Activated naive CD8-positive, alpha-beta T cell treated with anti-CD3 and anti-CD28 coated beads for 36 hours (primary cell): ENCODE measurements at regions not wholly inside any gene's neighbourhood (a gene's known extent, or its start where the extent isn't known, plus 50 kb on each side); places are given as distances from the start of the nearest gene placed in this dataset.
"Not testable (repeated sequence)": the region's sequence is repeated elsewhere in the genome, so short reads cannot be mapped to it uniquely, and the experiment has no call there.

Experiments
- DNase-seq: peaks from one replicate; pipeline ENCODE4 v3.0.0; 2021
- H3K27ac Mint-ChIP-seq: one replicate; pipeline ENCODE4 v1.8.0; 2022; ENCODE audit warnings: mild to moderate bottlenecking, moderate library complexity, mixed read lengths
- H3K27me3 Mint-ChIP-seq: one replicate; pipeline ENCODE4 v1.8.0; 2022; ENCODE audit warnings: mild to moderate bottlenecking, mixed read lengths
- H3K36me3 Mint-ChIP-seq: one replicate; pipeline ENCODE4 v1.8.0; 2021; ENCODE audit warnings: mild to moderate bottlenecking, mixed read lengths
- H3K4me1 Mint-ChIP-seq: one replicate; pipeline ENCODE4 v1.8.0; 2021; ENCODE audit warnings: mixed read lengths
- H3K4me3 Mint-ChIP-seq: one replicate; pipeline ENCODE4 v1.8.0; 2022; ENCODE audit warnings: mild to moderate bottlenecking, moderate library complexity, mixed read lengths
- H3K9me3 Mint-ChIP-seq: one replicate; pipeline ENCODE4 v1.8.0; 2022; ENCODE audit warnings: mixed read lengths

DNA sequence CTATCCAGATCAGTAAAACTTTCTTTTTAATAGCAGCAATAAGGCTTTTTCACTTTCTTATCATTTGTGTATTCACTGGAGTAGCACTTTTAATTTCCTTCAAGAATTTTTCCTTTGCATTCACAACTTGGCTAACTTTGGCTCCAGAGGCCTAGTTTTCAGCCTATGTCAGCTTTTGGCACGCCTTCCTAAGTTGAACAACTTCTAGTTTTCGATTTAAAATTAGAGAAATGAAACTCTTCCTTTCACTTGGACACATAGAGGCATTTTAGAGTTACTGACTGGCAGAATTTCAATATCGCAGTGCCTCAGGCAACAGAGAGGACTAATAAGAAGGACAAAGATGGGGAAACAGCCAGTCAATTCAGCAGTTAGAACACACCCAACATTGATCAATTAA is 577.4 kb downstream of the DSC3 start:
- Mint-ChIP-seq H3K9me3 (peaks cover 7% of the 10 kb centered on the region), H3K27me3 (no peaks in the 10 kb centered on the region), H3K27ac (no peak overlapping the region), H3K4me3 (no peak overlapping the region), H3K4me1 (no peaks in the 10 kb centered on the region), H3K36me3 (no peaks in the 10 kb centered on the region)
- DNase-seq: no peak

GRCh38 chr18:30457156-30457555 is 585.4 kb downstream of the DSC3 start:
- Mint-ChIP-seq H3K4me3 (no peak overlapping the region), H3K27me3 (no peaks in the 10 kb centered on the region), H3K36me3 (peaks cover 1% of the 10 kb centered on the region), H3K4me1 (no peaks in the 10 kb centered on the region), H3K9me3 (peaks cover 1% of the 10 kb centered on the region), H3K27ac (no peak overlapping the region)
- DNase-seq: no peak

DNA sequence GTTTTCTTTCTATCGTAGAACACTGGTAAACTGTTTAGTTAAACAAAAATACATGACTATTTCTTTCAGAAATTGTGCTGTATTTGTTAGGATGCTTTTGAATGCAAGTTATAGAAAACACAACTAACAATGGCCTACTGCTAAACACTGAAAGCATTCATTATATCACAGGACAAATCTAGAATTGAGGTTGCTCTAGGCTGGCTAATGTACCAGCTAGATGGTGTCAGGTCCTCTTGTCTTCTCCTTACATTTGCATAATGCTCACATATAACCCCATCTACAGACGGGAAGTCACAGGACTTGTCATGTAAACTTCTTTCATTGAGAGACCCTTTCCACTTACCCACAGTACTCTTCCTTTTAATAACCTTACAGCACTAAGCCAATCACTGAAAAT is 586.8 kb downstream of the DSC3 start:
- no peak for DNase-seq
- no peak overlapping the region for H3K4me3 Mint-ChIP-seq
- peaks cover 1% of the 10 kb centered on the region for H3K9me3 Mint-ChIP-seq
- H3K36me3 Mint-ChIP-seq: peaks cover 1% of the 10 kb centered on the region
- no peaks in the 10 kb centered on the region for H3K4me1 Mint-ChIP-seq
- no peak overlapping the region for H3K27ac Mint-ChIP-seq
- H3K27me3 Mint-ChIP-seq: no peaks in the 10 kb centered on the region

DNA sequence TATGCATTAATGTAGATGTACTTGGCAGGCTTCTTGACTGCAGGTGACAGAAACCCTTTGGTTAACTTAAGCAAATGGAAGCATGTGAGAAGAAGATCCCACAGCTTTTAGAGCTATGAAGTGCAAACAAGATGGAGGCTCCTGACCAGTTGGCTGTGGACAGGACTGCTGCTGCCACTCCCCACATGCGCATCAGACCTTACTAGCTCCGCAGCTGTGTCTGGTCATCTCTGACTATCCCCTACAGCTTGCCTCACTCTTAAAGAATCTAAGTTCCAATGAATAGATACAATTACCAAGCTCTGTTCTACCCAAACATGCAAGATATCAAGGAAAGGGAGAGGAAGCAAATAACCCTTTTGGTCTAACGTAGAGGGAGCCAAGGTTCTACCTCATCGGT is 587.6 kb downstream of the DSC3 start:
- Mint-ChIP-seq H3K36me3 (peaks cover under 1% of the 10 kb centered on the region), H3K4me1 (no peaks in the 10 kb centered on the region), H3K9me3 (peaks cover 1% of the 10 kb centered on the region), H3K27ac (no peak overlapping the region), H3K4me3 (no peak overlapping the region), H3K27me3 (no peaks in the 10 kb centered on the region)
- DNase-seq: no peak

DNA sequence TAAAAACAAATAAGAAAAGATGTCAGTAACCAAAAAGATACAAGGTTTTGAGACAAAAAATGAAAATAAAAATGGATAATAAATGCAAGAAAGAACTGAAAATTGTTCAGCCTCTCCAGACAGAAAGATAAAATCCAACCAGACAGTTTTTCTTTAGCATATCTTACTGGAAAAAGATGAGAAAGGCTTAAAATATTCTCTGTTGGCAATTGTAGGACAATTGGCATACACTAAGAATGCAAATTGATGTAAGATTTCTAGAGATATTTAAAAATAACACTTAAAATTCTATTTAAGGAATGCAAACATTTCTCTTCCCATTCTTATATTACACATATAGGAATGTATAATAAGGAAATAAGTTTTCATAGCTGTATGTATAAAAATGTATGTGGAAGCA is 590.6 kb downstream of the DSC3 start:
- Mint-ChIP-seq H3K27me3 (no peaks in the 10 kb centered on the region), H3K4me3 (no peak overlapping the region), H3K4me1 (no peaks in the 10 kb centered on the region), H3K36me3 (no peaks in the 10 kb centered on the region), H3K27ac (no peak overlapping the region), H3K9me3 (peaks cover 1% of the 10 kb centered on the region)
- DNase-seq: no peak

DNA sequence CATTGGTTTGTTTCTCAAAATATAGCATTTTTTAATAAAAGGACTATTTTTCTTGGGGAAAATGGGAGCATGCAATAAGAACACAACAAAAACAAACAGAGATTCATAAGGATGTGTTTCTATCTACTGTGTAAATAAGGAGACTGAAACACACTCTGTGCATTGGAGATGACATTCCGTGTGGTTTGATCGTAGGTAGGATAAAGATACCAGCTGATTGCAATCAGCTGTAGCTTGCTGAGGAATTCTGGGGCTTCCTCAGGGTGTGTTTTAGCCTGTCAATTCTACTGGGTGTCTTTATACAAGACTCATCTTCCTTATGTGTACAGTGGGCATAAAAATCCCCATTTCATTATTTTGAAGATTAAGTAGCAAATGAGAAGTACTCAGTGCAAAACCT is 591.6 kb downstream of the DSC3 start:
- H3K36me3 Mint-ChIP-seq: no peaks in the 10 kb centered on the region
- H3K4me3 Mint-ChIP-seq: no peak overlapping the region
- no peak for DNase-seq
- H3K4me1 Mint-ChIP-seq: no peaks in the 10 kb centered on the region
- H3K9me3 Mint-ChIP-seq: peaks cover 1% of the 10 kb centered on the region
- H3K27ac Mint-ChIP-seq: no peak overlapping the region
- H3K27me3 Mint-ChIP-seq: no peaks in the 10 kb centered on the region

- H3K27ac Mint-ChIP-seq: no peak overlapping the region
- no peak for DNase-seq
- no peak overlapping the region for H3K4me3 Mint-ChIP-seq
- H3K9me3 Mint-ChIP-seq: peaks cover 1% of the 10 kb centered on the region
- no peaks in the 10 kb centered on the region for H3K4me1 Mint-ChIP-seq
- no peaks in the 10 kb centered on the region for H3K27me3 Mint-ChIP-seq
- no peaks in the 10 kb centered on the region for H3K36me3 Mint-ChIP-seq
These were observed 595.9 kb downstream of the DSC3 start for GRCh38 chr18:30446605-30447004.

DNA sequence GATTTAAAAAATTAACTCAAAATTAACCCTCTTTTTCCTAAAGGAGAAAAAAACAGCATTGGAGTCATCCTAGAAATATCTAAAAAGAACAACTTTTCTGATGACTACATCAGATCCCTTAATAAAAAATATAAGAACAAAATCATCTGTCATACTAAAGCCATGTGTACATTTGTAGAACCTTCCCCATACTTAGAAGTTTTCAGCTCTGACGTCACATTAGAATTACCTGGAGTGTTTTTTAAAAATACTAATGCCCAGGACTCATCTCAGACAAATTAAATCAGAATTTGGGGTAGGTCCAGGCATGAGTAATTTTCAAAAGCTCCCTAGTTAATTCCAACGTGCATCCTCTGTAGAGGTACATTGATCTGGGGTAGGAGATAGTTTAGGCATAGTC is 598.0 kb downstream of the DSC3 start:
- Mint-ChIP-seq H3K4me3 (no peak overlapping the region), H3K27ac (no peak overlapping the region), H3K4me1 (no peaks in the 10 kb centered on the region), H3K36me3 (no peaks in the 10 kb centered on the region), H3K27me3 (no peaks in the 10 kb centered on the region), H3K9me3 (peaks cover 1% of the 10 kb centered on the region)
- DNase-seq: no peak

- H3K4me3 Mint-ChIP-seq: no peak overlapping the region
- DNase-seq: no peak
- no peaks in the 10 kb centered on the region for H3K4me1 Mint-ChIP-seq
- H3K27me3 Mint-ChIP-seq: no peaks in the 10 kb centered on the region
- no peak overlapping the region for H3K27ac Mint-ChIP-seq
- peaks cover 10% of the 10 kb centered on the region for H3K9me3 Mint-ChIP-seq
- no peaks in the 10 kb centered on the region for H3K36me3 Mint-ChIP-seq
These were observed 602.2 kb downstream of the DSC3 start for GRCh38 chr18:30440351-30440750.

DNA sequence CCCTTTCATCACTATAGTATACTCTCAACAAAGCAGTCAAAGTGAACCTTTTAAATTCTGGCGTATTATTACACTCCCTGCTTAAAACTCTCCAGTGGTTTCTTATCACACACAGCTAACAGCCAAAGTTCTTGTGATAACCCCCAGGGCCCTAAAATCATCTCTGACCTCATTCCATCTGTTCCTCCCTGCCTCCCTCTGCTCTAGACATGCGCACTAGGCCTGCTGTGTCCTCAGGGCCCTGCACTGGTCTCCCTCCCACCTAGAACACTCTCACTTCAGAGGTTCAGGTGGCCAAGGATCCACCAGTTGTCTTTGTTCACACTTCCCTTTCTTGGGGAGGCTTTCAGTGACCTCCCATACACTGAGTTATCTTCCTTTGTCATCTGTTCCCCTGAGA is 603.4 kb downstream of the DSC3 start:
- no peak for DNase-seq
- Mint-ChIP-seq H3K4me3 (no peak overlapping the region), H3K27me3 (no peaks in the 10 kb centered on the region), H3K36me3 (no peaks in the 10 kb centered on the region), H3K9me3 (peaks cover 10% of the 10 kb centered on the region), H3K4me1 (no peaks in the 10 kb centered on the region), H3K27ac (no peak overlapping the region)

- H3K9me3 Mint-ChIP-seq: peaks cover 16% of the 10 kb centered on the region
- no peaks in the 10 kb centered on the region for H3K36me3 Mint-ChIP-seq
- DNase-seq: no peak
- H3K27me3 Mint-ChIP-seq: no peaks in the 10 kb centered on the region
- H3K27ac Mint-ChIP-seq: no peak overlapping the region
- H3K4me1 Mint-ChIP-seq: no peaks in the 10 kb centered on the region
- H3K4me3 Mint-ChIP-seq: no peak overlapping the region
These were observed 610.2 kb downstream of the DSC3 start for GRCh38 chr18:30432349-30432748.

DNA sequence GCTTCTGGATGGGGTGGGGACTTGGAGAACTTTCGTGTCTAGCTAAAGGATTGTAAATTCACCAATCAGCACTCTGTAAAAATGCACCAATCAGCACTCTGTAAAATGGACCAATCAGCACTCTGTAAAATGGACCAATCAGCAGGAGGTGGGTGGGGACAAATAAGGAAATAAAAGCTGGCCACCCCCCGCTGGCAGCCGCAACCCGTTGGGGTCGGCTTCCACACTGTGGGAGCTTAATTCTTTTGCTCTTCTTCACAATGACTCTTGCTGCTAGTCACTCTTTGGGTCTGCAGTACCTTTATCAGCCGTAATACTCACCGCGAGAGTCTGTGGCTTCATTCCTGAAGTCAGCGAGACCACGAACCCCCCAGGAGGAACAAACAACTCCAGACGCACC is 623.1 kb downstream of the DSC3 start:
- H3K27me3 Mint-ChIP-seq, H3K4me3 Mint-ChIP-seq, H3K36me3 Mint-ChIP-seq, H3K9me3 Mint-ChIP-seq, H3K27ac Mint-ChIP-seq, DNase-seq, H3K4me1 Mint-ChIP-seq: not testable (repeated sequence)

GRCh38 chr18:30415903-30416302 is 626.6 kb downstream of the DSC3 start:
- Mint-ChIP-seq H3K9me3 (peaks cover 5% of the 10 kb centered on the region), H3K36me3 (no peaks in the 10 kb centered on the region), H3K27ac (no peak overlapping the region), H3K27me3 (no peaks in the 10 kb centered on the region), H3K4me3 (no peak overlapping the region), H3K4me1 (no peaks in the 10 kb centered on the region)
- no peak for DNase-seq

GRCh38 chr18:30409120-30409519 is 633.4 kb downstream of the DSC3 start:
- no peaks in the 10 kb centered on the region for H3K27me3 Mint-ChIP-seq
- no peaks in the 10 kb centered on the region for H3K4me1 Mint-ChIP-seq
- H3K9me3 Mint-ChIP-seq: peaks cover 8% of the 10 kb centered on the region
- no peaks in the 10 kb centered on the region for H3K36me3 Mint-ChIP-seq
- H3K27ac Mint-ChIP-seq: no peak overlapping the region
- H3K4me3 Mint-ChIP-seq: no peak overlapping the region
- DNase-seq: no peak

DNA sequence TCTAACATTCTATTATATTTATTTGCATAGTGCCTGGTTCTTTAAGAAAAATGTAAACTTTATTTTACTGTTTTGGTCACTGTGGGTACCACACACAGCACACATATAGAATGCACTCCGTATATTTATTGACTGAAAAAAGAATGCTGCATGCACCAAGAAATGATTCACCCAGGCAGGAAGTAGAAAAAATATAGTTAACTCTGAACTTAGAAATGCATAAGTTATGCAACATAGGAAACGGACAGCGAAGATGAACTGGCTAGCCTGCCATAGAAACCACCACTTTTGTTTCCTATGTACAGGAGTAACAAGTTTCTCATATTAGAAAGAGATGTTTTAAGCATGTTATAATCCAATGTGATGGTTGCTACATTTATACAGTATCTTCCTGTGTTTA is 635.8 kb downstream of the DSC3 start:
- Mint-ChIP-seq H3K36me3 (no peaks in the 10 kb centered on the region), H3K27ac (no peak overlapping the region), H3K4me1 (no peaks in the 10 kb centered on the region), H3K4me3 (no peak overlapping the region), H3K9me3 (peaks cover 7% of the 10 kb centered on the region), H3K27me3 (no peaks in the 10 kb centered on the region)
- no peak for DNase-seq

DNA sequence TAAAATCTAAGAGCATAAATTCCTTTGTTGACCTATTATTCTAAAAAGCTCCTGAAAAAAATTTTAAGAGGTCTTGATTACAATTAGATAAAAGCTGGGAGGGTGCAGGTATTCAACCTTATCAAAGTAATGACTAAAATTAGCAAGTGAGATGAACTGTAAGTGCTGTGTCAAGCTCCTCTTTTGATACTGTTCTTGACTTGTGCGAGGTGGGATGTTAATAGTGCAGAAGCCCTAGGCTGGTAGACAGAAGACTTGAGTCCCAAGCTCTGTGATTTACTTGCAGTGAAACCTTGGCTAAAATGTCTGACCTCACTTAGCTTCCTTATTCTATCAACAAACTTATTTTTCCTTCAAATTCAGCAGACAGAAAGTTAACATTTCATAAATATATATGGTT is 637.5 kb downstream of the DSC3 start:
- Mint-ChIP-seq H3K36me3 (no peaks in the 10 kb centered on the region), H3K27me3 (no peaks in the 10 kb centered on the region), H3K4me1 (no peaks in the 10 kb centered on the region), H3K9me3 (peaks cover 9% of the 10 kb centered on the region), H3K4me3 (no peak overlapping the region), H3K27ac (no peak overlapping the region)
- no peak for DNase-seq

GRCh38 chr18:30404422-30404821 is 638.1 kb downstream of the DSC3 start:
- DNase-seq: no peak
- no peak overlapping the region for H3K4me3 Mint-ChIP-seq
- H3K4me1 Mint-ChIP-seq: no peaks in the 10 kb centered on the region

More at GRCh38 chr18:30404422-30404821, 638.1 kb downstream of the DSC3 start:
- H3K27me3 Mint-ChIP-seq: no peaks in the 10 kb centered on the region
- no peaks in the 10 kb centered on the region for H3K36me3 Mint-ChIP-seq
- peaks cover 9% of the 10 kb centered on the region for H3K9me3 Mint-ChIP-seq
- H3K27ac Mint-ChIP-seq: no peak overlapping the region
